ACC112 (cell line): ENCODE measurements at regions not wholly inside any gene's neighbourhood (a gene's known extent, or its start where the extent isn't known, plus 50 kb on each side); places are given as distances from the start of the nearest gene placed in this dataset.
"Not testable (repeated sequence)": the region's sequence is repeated elsewhere in the genome, so short reads cannot be mapped to it uniquely, and the experiment has no call there.

Source experiments
- H2AFZ ChIP-seq: fragments of 200-600 bp; sonication (generic); one replicate; pipeline ENCODE4 v1.6.0; 2017; ENCODE audit warnings: antibody characterized with exemption, low read length; ENCODE audit not compliant: unreplicated experiment
- H3K27ac ChIP-seq: fragments of 200-600 bp; sonication (generic); 2 replicates; pipeline ENCODE4 v1.5.1; 2014; ENCODE audit warnings: low read depth, mild to moderate bottlenecking, antibody characterized with exemption, low read length, moderate library complexity
- H3K27me3 ChIP-seq: fragments of 200-600 bp; sonication (generic); 2 replicates; pipeline ENCODE4 v1.6.1; 2014; ENCODE audit warnings: mild to moderate bottlenecking, antibody characterized with exemption, low read length, moderate library complexity, mixed read lengths; ENCODE audit not compliant: insufficient read depth
- H3K36me3 ChIP-seq: fragments of 200-600 bp; sonication (generic); 2 replicates; pipeline ENCODE4 v1.6.1; 2016; ENCODE audit warnings: mild to moderate bottlenecking, antibody characterized with exemption, low read length, moderate library complexity, mixed read lengths; ENCODE audit not compliant: insufficient read depth
- H3K4me1 ChIP-seq: fragments of 200-600 bp; sonication (generic); one replicate; pipeline ENCODE4 v1.6.1; 2016; ENCODE audit warnings: low read length, mixed read lengths; ENCODE audit not compliant: insufficient read depth, unreplicated experiment, control insufficient read depth
- H3K4me3 ChIP-seq: fragments of 200-600 bp; sonication (generic); 2 replicates; pipeline ENCODE4 v1.5.1; 2014; ENCODE audit warnings: mild to moderate bottlenecking, low read depth, low read length
- H3K79me2 ChIP-seq: fragments of 200-600 bp; sonication (generic); one replicate; pipeline ENCODE4 v1.6.0; 2016; ENCODE audit warnings: low read length; ENCODE audit not compliant: control insufficient read depth, unreplicated experiment, insufficient read depth

DNA sequence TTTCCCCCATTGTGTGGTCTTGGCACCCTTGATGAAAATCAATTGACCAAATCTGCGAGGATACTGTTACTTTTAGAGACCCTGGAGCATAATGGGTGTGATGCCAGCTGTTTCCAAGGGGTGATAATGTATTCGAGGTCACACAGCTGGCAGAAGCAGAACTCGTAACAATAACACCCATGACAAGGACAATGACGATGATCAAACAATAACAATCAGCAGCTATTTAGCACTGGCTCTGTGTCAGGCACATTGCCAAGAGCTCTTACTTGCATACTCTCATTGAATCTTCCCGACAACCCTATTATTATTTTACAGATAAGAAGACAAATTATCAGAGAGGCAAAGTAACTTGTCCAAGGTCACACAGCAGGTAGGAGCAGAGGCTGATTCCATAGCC, 223.7 kb upstream of the MSX2 start:
- no peaks in the 10 kb centered on the region for H3K79me2 ChIP-seq
- no peak overlapping the region for H3K27ac ChIP-seq
- no peaks in the 10 kb centered on the region for H3K27me3 ChIP-seq
- H3K4me3 ChIP-seq: no peak overlapping the region
- H3K4me1 ChIP-seq: no peaks in the 10 kb centered on the region
- H3K36me3 ChIP-seq: no peaks in the 10 kb centered on the region
- H2AFZ ChIP-seq: no peak overlapping the region

DNA sequence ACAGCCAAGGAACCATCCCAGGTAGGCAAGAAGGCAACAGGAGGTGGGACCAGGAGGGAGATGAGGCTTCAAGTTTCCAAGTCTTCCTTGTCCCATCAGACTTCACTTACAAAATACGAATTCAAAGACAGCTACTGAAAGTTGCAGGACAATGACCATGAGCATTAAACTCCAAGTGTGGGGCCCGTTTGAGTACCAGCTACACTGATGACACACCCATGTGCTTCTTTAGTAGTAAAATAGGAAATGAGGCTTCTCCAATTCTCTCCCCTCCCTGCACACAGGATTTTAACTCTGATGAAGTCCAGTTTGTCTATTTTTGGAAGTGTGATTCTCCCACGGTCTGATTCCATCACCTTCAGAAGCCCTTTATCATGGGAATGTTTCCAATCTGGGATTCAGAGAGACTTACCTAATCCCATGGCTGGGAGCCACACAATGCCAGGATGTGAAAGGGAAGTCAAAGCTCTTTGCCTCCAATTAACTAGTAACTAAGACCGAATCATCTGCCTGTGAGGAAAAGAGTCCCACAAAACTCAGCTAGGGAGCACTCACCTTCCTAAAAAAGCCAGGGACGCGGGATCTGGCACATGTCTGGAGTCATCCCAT, 222.8 kb upstream of the MSX2 start:
- H3K36me3 ChIP-seq: no peaks in the 10 kb centered on the region
- H2AFZ ChIP-seq: no peak overlapping the region
- H3K4me1 ChIP-seq: no peaks in the 10 kb centered on the region
- no peaks in the 10 kb centered on the region for H3K79me2 ChIP-seq
- no peak overlapping the region for H3K4me3 ChIP-seq
- H3K27me3 ChIP-seq: no peaks in the 10 kb centered on the region
- H3K27ac ChIP-seq: no peak overlapping the region

DNA sequence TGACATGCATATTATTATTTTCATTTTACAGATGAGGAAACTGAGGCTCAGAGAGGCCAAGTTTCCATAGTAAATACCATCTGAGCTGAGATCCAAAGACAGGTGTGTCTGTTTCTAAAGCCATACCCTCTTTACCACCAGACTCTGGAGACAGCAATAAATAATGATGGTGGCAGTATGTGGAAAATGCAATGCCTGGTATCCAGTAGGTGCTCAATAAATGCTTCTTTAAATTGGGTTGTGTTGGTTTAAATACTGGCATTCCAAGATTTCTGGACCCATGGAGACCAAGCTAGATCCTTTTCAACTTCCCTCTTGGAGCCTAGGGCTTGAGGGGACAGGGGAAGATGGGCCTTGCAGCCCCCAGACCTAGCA, 221.3 kb upstream of the MSX2 start:
- H3K27me3 ChIP-seq: no peaks in the 10 kb centered on the region
- H2AFZ ChIP-seq: no peak overlapping the region
- no peaks in the 10 kb centered on the region for H3K36me3 ChIP-seq
- H3K79me2 ChIP-seq: no peaks in the 10 kb centered on the region
- H3K4me1 ChIP-seq: no peaks in the 10 kb centered on the region
- no peak overlapping the region for H3K27ac ChIP-seq
- H3K4me3 ChIP-seq: no peak overlapping the region

DNA sequence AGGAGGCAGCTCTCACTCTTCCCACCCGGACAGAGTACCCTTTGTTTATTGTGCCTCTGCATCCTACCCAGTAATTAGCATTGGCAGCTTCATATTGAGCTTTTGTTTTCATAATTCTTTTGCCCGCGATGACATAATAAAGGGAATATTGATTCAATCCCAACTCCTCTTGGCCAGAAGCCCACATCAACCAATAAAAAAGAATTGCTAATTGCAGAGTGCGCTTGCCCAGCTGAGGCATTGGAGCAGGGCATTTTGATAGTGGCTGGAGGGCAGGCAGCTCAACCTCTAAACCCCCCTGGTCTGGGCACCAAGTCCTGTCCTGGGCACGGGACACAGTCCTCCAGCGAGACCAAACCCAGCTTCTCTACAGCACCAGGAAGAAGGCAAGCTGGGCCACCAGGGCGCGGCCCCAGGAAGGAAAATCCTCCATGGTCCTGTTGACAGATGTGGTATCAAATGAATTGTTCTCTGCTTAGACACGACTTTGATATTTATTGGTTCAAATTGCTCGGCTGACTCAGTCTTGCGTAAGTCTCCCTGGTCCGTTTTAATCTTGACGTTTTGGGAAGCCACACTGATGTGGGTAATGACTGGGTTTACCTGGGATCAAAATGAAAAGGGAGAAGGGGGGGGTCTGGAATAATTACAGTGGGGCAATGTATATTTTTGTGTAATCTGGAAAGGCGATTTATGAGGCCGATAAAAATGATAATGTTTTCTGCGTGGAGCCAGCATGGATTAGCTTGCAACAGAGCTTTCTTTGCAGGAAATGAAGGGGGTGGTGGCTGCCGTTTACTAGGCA, 220.7 kb upstream of the MSX2 start:
- no peak overlapping the region for H3K27ac ChIP-seq
- no peaks in the 10 kb centered on the region for H3K4me1 ChIP-seq
- no peak overlapping the region for H2AFZ ChIP-seq
- no peaks in the 10 kb centered on the region for H3K79me2 ChIP-seq
- H3K36me3 ChIP-seq: no peaks in the 10 kb centered on the region
- no peak overlapping the region for H3K4me3 ChIP-seq
- no peaks in the 10 kb centered on the region for H3K27me3 ChIP-seq

DNA sequence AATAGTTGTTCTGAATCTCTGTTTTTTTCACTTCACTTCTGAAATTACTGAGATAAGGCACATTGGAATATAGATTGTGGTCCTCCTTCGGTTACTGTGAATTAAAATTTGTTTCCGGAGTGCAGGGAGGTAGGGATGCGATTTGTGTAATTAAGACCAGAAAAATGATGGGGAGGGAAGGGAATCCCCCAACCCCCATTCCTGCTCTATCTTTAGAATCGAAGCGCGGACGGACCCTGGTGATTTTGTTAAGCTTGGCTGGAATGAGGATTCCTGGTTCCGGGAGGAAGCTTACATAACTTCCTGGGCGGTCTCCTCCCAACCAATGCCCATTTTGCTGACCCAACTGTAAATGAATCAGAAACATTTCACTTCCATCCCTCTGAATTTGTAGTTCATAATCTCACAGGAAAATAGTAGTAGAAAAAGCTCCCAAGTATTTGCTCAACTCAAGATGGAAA, 220.1 kb upstream of the MSX2 start:
- Histone ChIP-seq H3K4me3 (no peak overlapping the region), H3K79me2 (no peaks in the 10 kb centered on the region), H3K27me3 (no peaks in the 10 kb centered on the region), H3K27ac (no peak overlapping the region), H3K36me3 (no peaks in the 10 kb centered on the region), H3K4me1 (no peaks in the 10 kb centered on the region), H2AFZ (no peak overlapping the region)

DNA sequence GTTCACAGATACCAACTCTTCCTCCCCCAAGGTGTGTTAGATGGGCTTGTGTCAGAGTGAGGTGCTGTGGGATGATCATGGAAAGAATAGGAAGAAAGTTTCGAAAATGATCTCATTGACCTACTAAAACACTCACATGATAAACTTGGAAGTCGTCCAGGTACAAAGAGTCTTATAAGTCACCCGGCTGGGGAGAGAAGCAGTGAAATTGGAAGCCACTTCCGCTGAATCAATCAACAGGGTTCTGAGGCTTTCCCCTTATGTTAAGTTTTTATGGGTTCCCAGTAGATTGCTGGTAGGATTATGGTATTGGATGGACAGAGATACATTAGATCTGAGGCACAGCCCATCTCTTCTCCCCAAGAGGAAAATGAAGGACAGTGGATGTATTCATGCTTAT, 218.8 kb upstream of the MSX2 start:
- no peaks in the 10 kb centered on the region for H3K36me3 ChIP-seq
- no peaks in the 10 kb centered on the region for H3K79me2 ChIP-seq
- H3K27me3 ChIP-seq: no peaks in the 10 kb centered on the region
- no peak overlapping the region for H3K4me3 ChIP-seq
- H2AFZ ChIP-seq: no peak overlapping the region
- no peak overlapping the region for H3K27ac ChIP-seq
- no peaks in the 10 kb centered on the region for H3K4me1 ChIP-seq

DNA sequence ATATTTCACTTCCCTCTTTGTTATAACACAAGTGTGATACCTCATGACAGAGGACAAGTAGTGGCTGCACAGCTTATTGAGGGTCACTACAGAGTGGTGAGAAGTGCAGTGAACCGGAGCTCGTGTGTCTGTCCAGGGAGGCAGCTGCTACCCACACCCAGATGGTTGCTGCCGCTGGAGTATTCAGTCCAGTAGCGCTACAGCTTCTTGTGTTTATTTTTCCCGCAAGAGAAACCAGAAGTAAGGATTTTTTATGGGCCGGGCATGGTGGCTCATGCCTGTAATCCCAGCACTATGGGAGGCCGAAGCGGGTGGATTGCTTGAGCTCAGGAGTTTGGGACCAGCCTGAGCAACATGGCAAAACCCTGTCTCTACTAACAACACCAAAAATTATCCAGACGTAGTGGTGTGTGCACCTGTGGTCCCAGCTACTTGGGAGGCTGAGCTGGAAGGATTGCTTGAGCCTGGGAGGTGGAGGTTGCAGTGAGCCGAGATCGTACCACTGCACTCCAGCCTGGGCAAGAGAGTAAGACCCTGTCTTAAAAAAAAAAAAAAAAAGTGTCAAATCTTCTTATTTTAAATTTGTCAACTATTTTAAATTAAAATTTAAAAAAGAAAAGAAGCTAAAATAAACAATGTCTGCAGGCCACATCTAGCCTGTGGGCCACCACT, 213.5 kb upstream of the MSX2 start:
- H3K27me3 ChIP-seq, H3K79me2 ChIP-seq, H3K4me3 ChIP-seq, H3K27ac ChIP-seq, H3K4me1 ChIP-seq, H2AFZ ChIP-seq, H3K36me3 ChIP-seq: not testable (repeated sequence)

DNA sequence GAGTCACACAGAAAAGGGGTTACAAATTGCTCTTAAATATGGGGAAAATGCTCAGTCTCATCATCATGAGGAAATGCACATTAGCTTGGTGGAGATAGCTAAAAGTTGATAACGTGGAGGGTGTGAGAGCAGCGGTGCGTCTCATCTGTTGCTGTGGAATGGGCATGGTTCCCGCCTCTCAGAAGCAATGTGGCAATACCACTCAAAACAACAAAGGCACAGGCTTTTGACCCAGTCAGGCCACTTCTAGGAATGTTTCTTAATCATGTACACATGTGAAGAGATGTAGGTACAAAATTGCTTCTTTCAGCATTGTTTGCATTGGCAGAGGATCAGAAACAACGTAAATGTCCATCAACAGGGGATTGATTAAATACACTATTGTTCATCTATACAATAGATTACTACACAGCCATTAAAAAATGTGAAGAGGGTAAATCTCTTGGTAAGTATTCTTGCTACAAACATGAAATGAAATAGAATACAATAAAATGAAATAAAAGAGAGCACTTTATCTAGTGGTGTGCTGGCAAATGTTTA, 212.6 kb upstream of the MSX2 start:
- no peaks in the 10 kb centered on the region for H3K4me1 ChIP-seq
- H3K27ac ChIP-seq: no peak overlapping the region
- no peak overlapping the region for H2AFZ ChIP-seq
- no peaks in the 10 kb centered on the region for H3K79me2 ChIP-seq
- no peak overlapping the region for H3K4me3 ChIP-seq
- H3K27me3 ChIP-seq: no peaks in the 10 kb centered on the region
- no peaks in the 10 kb centered on the region for H3K36me3 ChIP-seq

DNA sequence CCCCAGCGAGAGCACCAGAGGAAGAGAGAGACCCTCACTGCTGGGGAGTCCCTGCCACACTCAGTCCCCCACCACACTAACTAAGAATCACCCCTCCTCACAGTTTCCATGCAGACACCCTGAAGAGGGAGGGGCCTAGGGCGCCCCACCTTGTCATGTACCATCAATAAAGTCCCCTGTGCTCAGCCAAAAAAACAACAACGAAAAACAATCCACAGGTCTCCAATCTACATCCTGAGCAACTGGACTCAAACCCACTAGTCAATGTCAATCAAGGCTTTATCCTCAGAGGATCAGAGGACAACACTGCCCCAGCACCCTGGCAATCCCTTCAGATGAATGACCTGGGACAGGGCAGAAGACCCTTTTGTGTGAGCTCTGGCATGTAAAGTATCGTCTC, 210.1 kb upstream of the MSX2 start:
- H3K79me2 ChIP-seq: no peaks in the 10 kb centered on the region
- H3K4me3 ChIP-seq: no peak overlapping the region
- no peaks in the 10 kb centered on the region for H3K4me1 ChIP-seq
- H3K36me3 ChIP-seq: no peaks in the 10 kb centered on the region
- no peak overlapping the region for H3K27ac ChIP-seq
- H2AFZ ChIP-seq: no peak overlapping the region
- no peaks in the 10 kb centered on the region for H3K27me3 ChIP-seq

DNA sequence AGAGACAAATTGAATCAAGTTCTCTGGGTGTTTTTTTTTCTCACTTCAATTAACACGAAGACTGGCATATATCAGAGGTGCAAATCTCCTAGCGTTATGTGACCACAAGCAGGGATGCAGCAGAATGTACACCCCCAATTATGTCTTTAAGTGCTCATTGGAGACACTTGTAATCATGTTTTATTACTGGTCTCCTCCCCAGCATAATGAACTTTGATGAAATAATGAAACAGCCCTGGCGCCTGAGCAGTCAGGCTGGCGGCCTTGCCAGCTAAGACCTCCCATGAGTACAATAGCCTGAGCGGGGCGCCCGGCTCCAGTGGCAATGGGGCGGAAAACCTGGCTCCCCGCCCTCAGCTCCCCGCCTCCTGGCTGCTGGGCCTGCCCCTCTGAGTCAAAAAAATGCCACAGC, 209.4 kb upstream of the MSX2 start:
- Histone ChIP-seq H3K4me1 (no peaks in the 10 kb centered on the region), H3K27me3 (no peaks in the 10 kb centered on the region; the same call in 1 of the 2 replicates), H3K79me2 (no peaks in the 10 kb centered on the region), H3K36me3 (no peaks in the 10 kb centered on the region), H3K27ac (no peak overlapping the region), H2AFZ (no peak overlapping the region), H3K4me3 (no peak overlapping the region)
